Fibroblast of villous mesenchyme (primary cell): ENCODE measurements at regions not wholly inside any gene's neighbourhood (a gene's known extent, or its start where the extent isn't known, plus 50 kb on each side); places are given as distances from the start of the nearest gene placed in this dataset.
"Not testable (repeated sequence)": the region's sequence is repeated elsewhere in the genome, so short reads cannot be mapped to it uniquely, and the experiment has no call there.

Experiments used
- DNase-seq: peaks from one replicate; pipeline ENCODE4 v3.0.0-alpha.2; 2010; ENCODE audit warnings: low read depth
- H3K4me3 ChIP-seq: 2 replicates; pipeline ENCODE4 v1.5.1; 2011; ENCODE audit warnings: low read depth, mild to moderate bottlenecking, low read length
- CTCF ChIP-seq: IDR thresholded peaks from 2 replicates; pipeline ENCODE4 v1.5.1; 2012; ENCODE audit warnings: low read depth, mild to moderate bottlenecking, low read length; ENCODE audit not compliant: insufficient read depth

GRCh38 chr12:124070394-124071074, 97.5 kb downstream of the ZNF664 start:
- DNase-seq: peak; percentile 26
- H3K4me3 ChIP-seq: not testable (repeated sequence)

GRCh38 chr12:124071075-124071443, 98.0 kb downstream of the ZNF664 start:
- DNase-seq: no peak
- H3K4me3 ChIP-seq: no peak overlapping the region
- TF ChIP-seq CTCF: no peak

- DNase-seq: peak; percentile 24
- no peak for TF ChIP-seq CTCF
- H3K4me3 ChIP-seq: no peak overlapping the region
Measured at GRCh38 chr12:124073356-124074035, 100.5 kb downstream of the ZNF664 start.

GRCh38 chr12:124075841-124076240, 102.8 kb downstream of the ZNF664 start:
- TF ChIP-seq CTCF: no peak
- DNase-seq: no peak
- no peak overlapping the region for H3K4me3 ChIP-seq

- H3K4me3 ChIP-seq: no peak overlapping the region
- TF ChIP-seq CTCF: no peak
Measured at GRCh38 chr12:124077701-124078100, 104.7 kb downstream of the ZNF664 start.

GRCh38 chr12:124078800-124079199, 105.8 kb downstream of the ZNF664 start:
- no peak overlapping the region for H3K4me3 ChIP-seq
- TF ChIP-seq CTCF: no peak
- DNase-seq: no peak

More at GRCh38 chr12:124077701-124078100, 104.7 kb downstream of the ZNF664 start:
- no peak for DNase-seq

GRCh38 chr12:124080649-124081048, 107.6 kb downstream of the ZNF664 start:
- TF ChIP-seq CTCF: no peak
- no peak for DNase-seq
- H3K4me3 ChIP-seq: no peak overlapping the region
